GM12878 (cell line): ENCODE measurements at regions not wholly inside any gene's neighbourhood (a gene's known extent, or its start where the extent isn't known, plus 50 kb on each side); places are given as distances from the start of the nearest gene placed in this dataset.

Source experiments
- CEBPB ChIP-seq, 2 experiments: fragments of 150-350 bp in 1 of 2; IDR thresholded peaks; 2 replicates each; pipeline ENCODE4 v1.6.1; 2012 to 2014; ENCODE audit warnings: low read depth in 2 of 2, low read length in 2 of 2, borderline replicate concordance in 1 of 2, inconsistent platforms in 1 of 2
- GATAD2B ChIP-seq: fragments of 450-650 bp; conservative IDR thresholded peaks from 2 replicates; pipeline ENCODE4 v1.6.1; 2017; ENCODE audit warnings: low read depth, mild to moderate bottlenecking, moderate library complexity
- HDGF ChIP-seq: fragments of 450-650 bp; IDR thresholded peaks from 2 replicates; pipeline ENCODE4 v1.6.1; 2016; ENCODE audit warnings: antibody characterized with exemption
- MTA2 ChIP-seq: fragments of 450-650 bp; IDR thresholded peaks from 2 replicates; pipeline ENCODE4 v1.6.1; 2016; ENCODE audit warnings: low read depth, mild to moderate bottlenecking, moderate library complexity
- MYC ChIP-seq: IDR thresholded peaks from 2 replicates; pipeline ENCODE4 v1.6.1; 2011; ENCODE audit warnings: mild to moderate bottlenecking, low read length, moderate library complexity, inconsistent platforms; ENCODE audit not compliant: insufficient read depth, insufficient replicate concordance, insufficient read length, severe bottlenecking
- NFYB ChIP-seq: IDR thresholded peaks from 2 replicates; pipeline ENCODE4 v1.6.1; 2011; ENCODE audit warnings: low read depth, mild to moderate bottlenecking, low read length, improper control_type of control experiment, moderate library complexity; ENCODE audit not compliant: insufficient read depth
- POLR2AphosphoS2 ChIP-seq: IDR thresholded peaks from 2 replicates; pipeline ENCODE4 v1.6.1; 2011; ENCODE audit warnings: low read depth, mild to moderate bottlenecking, low read length, improper control_type of control experiment, moderate library complexity
- SREBF1 ChIP-seq: IDR thresholded peaks from 2 replicates; pipeline ENCODE4 v1.6.1; 2012; ENCODE audit warnings: mild to moderate bottlenecking, low read length
- SUPT20H ChIP-seq: IDR thresholded peaks from 2 replicates; pipeline ENCODE4 v1.6.1; 2011; ENCODE audit warnings: low read depth, mild to moderate bottlenecking, low read length, moderate library complexity, borderline replicate concordance; ENCODE audit not compliant: control insufficient read depth
- TBL1XR1 ChIP-seq: IDR thresholded peaks from 2 replicates; pipeline ENCODE4 v1.6.1; 2012; ENCODE audit warnings: low read depth, low read length, improper control_type of control experiment
- YY1 ChIP-seq: IDR thresholded peaks from 2 replicates; pipeline ENCODE4 v1.6.1; 2011; ENCODE audit warnings: low read depth, mild to moderate bottlenecking, low read length
- ZNF217 ChIP-seq: fragments of 450-650 bp; IDR thresholded peaks from 2 replicates; pipeline ENCODE4 v1.6.1; 2017; ENCODE audit warnings: antibody characterized with exemption, mild to moderate bottlenecking
- TF ChIP-seq, protein P1 (sequence below): fragments of 450-650 bp; IDR thresholded peaks from 2 replicates; pipeline ENCODE4 v1.6.1; 2017; ENCODE audit warnings: borderline replicate concordance
- TF ChIP-seq, protein P2 (sequence below): IDR thresholded peaks from 2 replicates; pipeline ENCODE4 v1.6.1; 2012; ENCODE audit warnings: mild to moderate bottlenecking, low read depth, low read length
- TF ChIP-seq, protein P3 (sequence below): fragments of 450-650 bp; formaldehyde crosslinking; IDR thresholded peaks from 2 replicates; pipeline ENCODE4 v1.4.0; 2020; ENCODE audit warnings: mild to moderate bottlenecking, moderate library complexity
- TF ChIP-seq, protein P4 (sequence below): fragments of 450-650 bp; IDR thresholded peaks from 2 replicates; pipeline ENCODE4 v1.6.1; 2017; ENCODE audit warnings: low read depth, mild to moderate bottlenecking, moderate library complexity

DNA sequence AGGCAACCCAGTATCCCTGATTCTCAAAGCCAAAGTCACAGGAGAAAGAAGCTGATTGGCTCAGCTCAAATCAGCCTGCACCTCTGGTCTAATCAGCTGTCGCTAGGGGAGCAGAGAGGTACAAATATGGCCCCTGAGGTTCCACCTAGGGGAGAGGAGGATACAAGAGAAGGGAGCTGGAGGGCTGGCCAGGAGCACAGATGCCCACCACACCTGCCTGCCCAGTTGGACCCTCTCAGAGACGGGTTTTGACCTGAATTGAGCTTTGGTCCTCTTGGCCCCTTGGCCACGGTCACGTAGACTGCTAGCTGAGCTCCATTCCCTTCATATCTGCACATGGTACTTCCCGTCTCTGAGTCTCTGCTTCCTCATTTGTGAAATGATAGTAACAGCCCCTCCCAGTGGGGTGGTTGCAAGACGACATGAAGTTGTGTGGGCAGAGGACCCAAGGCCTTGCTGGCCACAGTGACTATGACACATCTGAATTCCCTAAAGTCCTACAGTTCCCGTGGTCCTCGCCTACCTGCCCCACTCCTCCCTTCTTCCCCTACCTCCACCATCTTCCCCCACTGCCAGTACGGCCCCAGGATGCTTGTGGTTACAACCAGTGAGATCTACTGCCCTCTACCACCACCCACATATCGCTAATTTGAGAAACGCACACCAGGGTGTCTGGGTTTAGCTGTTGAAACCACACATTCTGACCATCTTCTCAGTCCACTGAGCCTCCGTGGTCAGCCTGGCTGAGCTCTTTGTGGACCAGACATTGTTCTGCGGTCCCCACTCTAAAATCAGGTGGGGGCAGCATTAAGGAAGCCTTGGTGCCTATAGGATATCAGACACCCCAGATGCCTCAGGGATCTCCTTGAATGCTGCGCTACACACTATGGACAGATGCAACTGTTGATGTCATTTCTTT, 60.3 kb upstream of the NEK6 start (continued):
- peak; percentile 98 for TF ChIP-seq MTA2
- peak; percentile 98 for TF ChIP-seq GATAD2B
- peak; percentile 74; the same call in 1 of the 2 replicates for TF ChIP-seq POLR2AphosphoS2
- TF ChIP-seq, protein P1, sequence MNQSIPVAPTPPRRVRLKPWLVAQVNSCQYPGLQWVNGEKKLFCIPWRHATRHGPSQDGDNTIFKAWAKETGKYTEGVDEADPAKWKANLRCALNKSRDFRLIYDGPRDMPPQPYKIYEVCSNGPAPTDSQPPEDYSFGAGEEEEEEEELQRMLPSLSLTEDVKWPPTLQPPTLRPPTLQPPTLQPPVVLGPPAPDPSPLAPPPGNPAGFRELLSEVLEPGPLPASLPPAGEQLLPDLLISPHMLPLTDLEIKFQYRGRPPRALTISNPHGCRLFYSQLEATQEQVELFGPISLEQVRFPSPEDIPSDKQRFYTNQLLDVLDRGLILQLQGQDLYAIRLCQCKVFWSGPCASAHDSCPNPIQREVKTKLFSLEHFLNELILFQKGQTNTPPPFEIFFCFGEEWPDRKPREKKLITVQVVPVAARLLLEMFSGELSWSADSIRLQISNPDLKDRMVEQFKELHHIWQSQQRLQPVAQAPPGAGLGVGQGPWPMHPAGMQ: peak; percentile 70; the same call in 1 of the 2 replicates
- TF ChIP-seq NFYB: peak; percentile 54; the same call in 1 of the 2 replicates
- TF ChIP-seq ZNF217: peak; percentile 88
- TF ChIP-seq, protein P2, sequence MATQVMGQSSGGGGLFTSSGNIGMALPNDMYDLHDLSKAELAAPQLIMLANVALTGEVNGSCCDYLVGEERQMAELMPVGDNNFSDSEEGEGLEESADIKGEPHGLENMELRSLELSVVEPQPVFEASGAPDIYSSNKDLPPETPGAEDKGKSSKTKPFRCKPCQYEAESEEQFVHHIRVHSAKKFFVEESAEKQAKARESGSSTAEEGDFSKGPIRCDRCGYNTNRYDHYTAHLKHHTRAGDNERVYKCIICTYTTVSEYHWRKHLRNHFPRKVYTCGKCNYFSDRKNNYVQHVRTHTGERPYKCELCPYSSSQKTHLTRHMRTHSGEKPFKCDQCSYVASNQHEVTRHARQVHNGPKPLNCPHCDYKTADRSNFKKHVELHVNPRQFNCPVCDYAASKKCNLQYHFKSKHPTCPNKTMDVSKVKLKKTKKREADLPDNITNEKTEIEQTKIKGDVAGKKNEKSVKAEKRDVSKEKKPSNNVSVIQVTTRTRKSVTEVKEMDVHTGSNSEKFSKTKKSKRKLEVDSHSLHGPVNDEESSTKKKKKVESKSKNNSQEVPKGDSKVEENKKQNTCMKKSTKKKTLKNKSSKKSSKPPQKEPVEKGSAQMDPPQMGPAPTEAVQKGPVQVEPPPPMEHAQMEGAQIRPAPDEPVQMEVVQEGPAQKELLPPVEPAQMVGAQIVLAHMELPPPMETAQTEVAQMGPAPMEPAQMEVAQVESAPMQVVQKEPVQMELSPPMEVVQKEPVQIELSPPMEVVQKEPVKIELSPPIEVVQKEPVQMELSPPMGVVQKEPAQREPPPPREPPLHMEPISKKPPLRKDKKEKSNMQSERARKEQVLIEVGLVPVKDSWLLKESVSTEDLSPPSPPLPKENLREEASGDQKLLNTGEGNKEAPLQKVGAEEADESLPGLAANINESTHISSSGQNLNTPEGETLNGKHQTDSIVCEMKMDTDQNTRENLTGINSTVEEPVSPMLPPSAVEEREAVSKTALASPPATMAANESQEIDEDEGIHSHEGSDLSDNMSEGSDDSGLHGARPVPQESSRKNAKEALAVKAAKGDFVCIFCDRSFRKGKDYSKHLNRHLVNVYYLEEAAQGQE: 0 out of 2 replicates have a peak, but pooled peaks have one; percentile 18
- peak; percentile 87 for TF ChIP-seq YY1
- peak in 1 of 2 experiments; percentile 13; a peak in 1 of 4 replicates for TF ChIP-seq CEBPB (IDR thresholded peaks at IDR 0.05; ENCODE audit: borderline replicate concordance in 1 of 2, low read depth in 2 of 2, low read length in 2 of 2)
- TF ChIP-seq, protein P3, sequence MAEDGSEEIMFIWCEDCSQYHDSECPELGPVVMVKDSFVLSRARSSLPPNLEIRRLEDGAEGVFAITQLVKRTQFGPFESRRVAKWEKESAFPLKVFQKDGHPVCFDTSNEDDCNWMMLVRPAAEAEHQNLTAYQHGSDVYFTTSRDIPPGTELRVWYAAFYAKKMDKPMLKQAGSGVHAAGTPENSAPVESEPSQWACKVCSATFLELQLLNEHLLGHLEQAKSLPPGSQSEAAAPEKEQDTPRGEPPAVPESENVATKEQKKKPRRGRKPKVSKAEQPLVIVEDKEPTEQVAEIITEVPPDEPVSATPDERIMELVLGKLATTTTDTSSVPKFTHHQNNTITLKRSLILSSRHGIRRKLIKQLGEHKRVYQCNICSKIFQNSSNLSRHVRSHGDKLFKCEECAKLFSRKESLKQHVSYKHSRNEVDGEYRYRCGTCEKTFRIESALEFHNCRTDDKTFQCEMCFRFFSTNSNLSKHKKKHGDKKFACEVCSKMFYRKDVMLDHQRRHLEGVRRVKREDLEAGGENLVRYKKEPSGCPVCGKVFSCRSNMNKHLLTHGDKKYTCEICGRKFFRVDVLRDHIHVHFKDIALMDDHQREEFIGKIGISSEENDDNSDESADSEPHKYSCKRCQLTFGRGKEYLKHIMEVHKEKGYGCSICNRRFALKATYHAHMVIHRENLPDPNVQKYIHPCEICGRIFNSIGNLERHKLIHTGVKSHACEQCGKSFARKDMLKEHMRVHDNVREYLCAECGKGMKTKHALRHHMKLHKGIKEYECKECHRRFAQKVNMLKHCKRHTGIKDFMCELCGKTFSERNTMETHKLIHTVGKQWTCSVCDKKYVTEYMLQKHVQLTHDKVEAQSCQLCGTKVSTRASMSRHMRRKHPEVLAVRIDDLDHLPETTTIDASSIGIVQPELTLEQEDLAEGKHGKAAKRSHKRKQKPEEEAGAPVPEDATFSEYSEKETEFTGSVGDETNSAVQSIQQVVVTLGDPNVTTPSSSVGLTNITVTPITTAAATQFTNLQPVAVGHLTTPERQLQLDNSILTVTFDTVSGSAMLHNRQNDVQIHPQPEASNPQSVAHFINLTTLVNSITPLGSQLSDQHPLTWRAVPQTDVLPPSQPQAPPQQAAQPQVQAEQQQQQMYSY: 0 out of 2 replicates have a peak, but pooled peaks have one; percentile 38
- peak; percentile 84 for TF ChIP-seq TBL1XR1
- TF ChIP-seq, protein P4, sequence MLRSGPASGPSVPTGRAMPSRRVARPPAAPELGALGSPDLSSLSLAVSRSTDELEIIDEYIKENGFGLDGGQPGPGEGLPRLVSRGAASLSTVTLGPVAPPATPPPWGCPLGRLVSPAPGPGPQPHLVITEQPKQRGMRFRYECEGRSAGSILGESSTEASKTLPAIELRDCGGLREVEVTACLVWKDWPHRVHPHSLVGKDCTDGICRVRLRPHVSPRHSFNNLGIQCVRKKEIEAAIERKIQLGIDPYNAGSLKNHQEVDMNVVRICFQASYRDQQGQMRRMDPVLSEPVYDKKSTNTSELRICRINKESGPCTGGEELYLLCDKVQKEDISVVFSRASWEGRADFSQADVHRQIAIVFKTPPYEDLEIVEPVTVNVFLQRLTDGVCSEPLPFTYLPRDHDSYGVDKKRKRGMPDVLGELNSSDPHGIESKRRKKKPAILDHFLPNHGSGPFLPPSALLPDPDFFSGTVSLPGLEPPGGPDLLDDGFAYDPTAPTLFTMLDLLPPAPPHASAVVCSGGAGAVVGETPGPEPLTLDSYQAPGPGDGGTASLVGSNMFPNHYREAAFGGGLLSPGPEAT: peak; percentile 96
- TF ChIP-seq SREBF1: peak; percentile 51
- peak; percentile 94 for TF ChIP-seq HDGF
- no peak for TF ChIP-seq MYC
- TF ChIP-seq SUPT20H: no peak
